ENCODE measurements at regions not wholly inside any gene's neighbourhood (a gene's known extent, or its start where the extent isn't known, plus 50 kb on each side); places are given as distances from the start of the nearest gene placed in this dataset.

GRCh38 chr2:172296267-172297046 is 130.9 kb upstream of the ITGA6 start:
- Histone ChIP-seq H3K27me3 (peaks cover 10% of the 10 kb centered on the region), H3K79me2 (no peaks in the 10 kb centered on the region), H4K20me1 (ENCODE audit: insufficient read depth, poor library complexity, severe bottlenecking) (no peaks in the 10 kb centered on the region), H3K4me3 (no peak overlapping the region), H2AFZ (no peak overlapping the region), H3K4me1 (ENCODE audit: insufficient read depth) (no peaks in the 10 kb centered on the region), H3K27ac (no peak overlapping the region), H3K9me2 (replicated peaks; ENCODE audit: insufficient read depth) (no peaks in the 10 kb centered on the region), H3K4me2 (no peak overlapping the region), H3K36me3 (replicated peaks; ENCODE audit: insufficient read depth, low read depth) (no peaks in the 10 kb centered on the region), H3K9me3 (ENCODE audit: low read depth) (no peaks in the 10 kb centered on the region)
- TF ChIP-seq CTCF (IDR thresholded peaks at IDR 0.05; ENCODE audit: poor library complexity) = no peak
- no peak for TF ChIP-seq EZH2 (IDR thresholded peaks at IDR 0.05; ENCODE audit: borderline replicate concordance)
- TF ChIP-seq EZH2phosphoT487 (IDR thresholded peaks at IDR 0.05; ENCODE audit: low read depth, severe bottlenecking, unreplicated experiment) = no peak
- no peak for DNase-seq (ENCODE audit: low spot score)
- WGBS (ENCODE audit: low lambda C conversion rate, missing lambda C conversion rate) = 51% methylated on average over 6 of the region's 6 CpGs

- no peaks in the 10 kb centered on the region for H3K4me1 ChIP-seq (ENCODE audit: insufficient read depth)
- no peaks in the 10 kb centered on the region for H3K9me2 ChIP-seq (replicated peaks; ENCODE audit: insufficient read depth)
- TF ChIP-seq EZH2 (IDR thresholded peaks at IDR 0.05; ENCODE audit: borderline replicate concordance) (no peak), CTCF (IDR thresholded peaks at IDR 0.05; ENCODE audit: poor library complexity) (no peak), EZH2phosphoT487 (IDR thresholded peaks at IDR 0.05; ENCODE audit: low read depth, severe bottlenecking, unreplicated experiment) (no peak)
- H3K79me2 ChIP-seq = no peaks in the 10 kb centered on the region
- no peaks in the 10 kb centered on the region for H3K9me3 ChIP-seq (ENCODE audit: low read depth)
- H3K27me3 ChIP-seq = peaks cover 10% of the 10 kb centered on the region
- no peaks in the 10 kb centered on the region for H3K36me3 ChIP-seq (replicated peaks; ENCODE audit: insufficient read depth, low read depth)
- no peak overlapping the region for H3K4me2 ChIP-seq
- no peak overlapping the region for H2AFZ ChIP-seq
- DNase-seq (ENCODE audit: low spot score) = peak; percentile 25
- WGBS (ENCODE audit: low lambda C conversion rate, missing lambda C conversion rate) = 38% methylated on average over 3 of the region's 3 CpGs
- H3K27ac ChIP-seq = no peak overlapping the region
- H4K20me1 ChIP-seq (ENCODE audit: insufficient read depth, poor library complexity, severe bottlenecking) = no peaks in the 10 kb centered on the region
- no peak overlapping the region for H3K4me3 ChIP-seq
These were observed 129.9 kb upstream of the ITGA6 start for GRCh38 chr2:172297531-172297930.

GRCh38 chr2:172297950-172298349 is 129.4 kb upstream of the ITGA6 start:
- Histone ChIP-seq H3K4me1 (ENCODE audit: insufficient read depth) (no peaks in the 10 kb centered on the region), H3K79me2 (no peaks in the 10 kb centered on the region), H3K4me2 (no peak overlapping the region), H3K4me3 (no peak overlapping the region), H4K20me1 (ENCODE audit: insufficient read depth, poor library complexity, severe bottlenecking) (no peaks in the 10 kb centered on the region), H3K9me2 (replicated peaks; ENCODE audit: insufficient read depth) (no peaks in the 10 kb centered on the region), H2AFZ (no peak overlapping the region), H3K9me3 (ENCODE audit: low read depth) (no peaks in the 10 kb centered on the region), H3K27ac (no peak overlapping the region), H3K36me3 (replicated peaks; ENCODE audit: insufficient read depth, low read depth) (no peaks in the 10 kb centered on the region), H3K27me3 (peaks cover 10% of the 10 kb centered on the region)
- 49% methylated on average over 4 of the region's 4 CpGs for WGBS (ENCODE audit: low lambda C conversion rate, missing lambda C conversion rate)
- no peak for DNase-seq (ENCODE audit: low spot score)
- TF ChIP-seq CTCF (IDR thresholded peaks at IDR 0.05; ENCODE audit: poor library complexity) = no peak
- TF ChIP-seq EZH2 (IDR thresholded peaks at IDR 0.05; ENCODE audit: borderline replicate concordance) = no peak
- TF ChIP-seq EZH2phosphoT487 (IDR thresholded peaks at IDR 0.05; ENCODE audit: low read depth, severe bottlenecking, unreplicated experiment) = no peak
